GM12864 (cell line): ENCODE measurements at regions not wholly inside any gene's neighbourhood (a gene's known extent, or its start where the extent isn't known, plus 50 kb on each side); places are given as distances from the start of the nearest gene placed in this dataset.
"Not testable (repeated sequence)": the region's sequence is repeated elsewhere in the genome, so short reads cannot be mapped to it uniquely, and the experiment has no call there.

Experiments
- DNase-seq: peaks from one replicate; pipeline ENCODE4 v3.0.0-alpha.2; 2011; ENCODE audit warnings: low read depth
- H3K4me3 ChIP-seq: 2 replicates; pipeline ENCODE4 v1.5.1; 2011; ENCODE audit warnings: mild to moderate bottlenecking, low read depth, low read length, control low read depth
- TF ChIP-seq, protein P1 (sequence below): IDR thresholded peaks from 2 replicates; pipeline ENCODE4 v1.5.1; 2011; ENCODE audit warnings: low read depth, mild to moderate bottlenecking, moderate library complexity, low read length, control low read depth, inconsistent platforms; ENCODE audit errors: missing control alignments

DNA sequence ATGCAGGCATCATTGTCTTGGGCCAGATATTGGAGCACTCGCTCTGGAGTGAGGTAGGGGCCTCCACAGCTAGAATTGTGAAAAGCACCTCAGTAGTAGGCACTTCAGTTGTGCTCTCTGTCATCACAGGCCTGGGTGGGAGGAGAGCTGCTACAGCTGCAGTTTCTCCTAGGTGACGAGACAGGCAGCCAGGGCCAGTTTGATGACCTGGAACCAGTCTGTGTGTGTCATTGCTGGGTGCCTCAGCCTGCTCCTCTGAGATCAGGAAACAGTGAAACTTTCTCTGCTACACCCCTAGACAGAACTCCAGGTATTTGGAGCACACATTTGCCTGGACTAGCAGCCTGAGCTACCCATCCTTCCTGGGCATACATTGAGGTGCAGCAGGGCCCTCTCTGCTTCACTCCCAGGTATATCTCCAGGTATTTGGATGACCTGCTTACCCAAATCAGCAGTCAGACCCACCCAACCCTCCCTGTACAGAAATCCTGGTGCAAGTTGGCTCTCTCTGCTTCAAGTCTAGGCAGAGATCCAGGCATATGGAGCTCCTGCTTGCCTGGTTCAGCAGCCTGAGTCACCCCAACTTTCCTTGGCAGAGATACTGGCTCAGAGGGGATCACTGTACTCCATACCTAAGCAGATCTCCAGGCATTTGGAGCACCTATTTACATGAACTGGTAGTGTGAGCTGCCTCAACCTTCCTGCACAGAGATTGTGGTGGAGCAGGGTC lies 54.3 kb upstream of the SGO1 start:
- no peak overlapping the region for H3K4me3 ChIP-seq
- TF ChIP-seq, protein P1, sequence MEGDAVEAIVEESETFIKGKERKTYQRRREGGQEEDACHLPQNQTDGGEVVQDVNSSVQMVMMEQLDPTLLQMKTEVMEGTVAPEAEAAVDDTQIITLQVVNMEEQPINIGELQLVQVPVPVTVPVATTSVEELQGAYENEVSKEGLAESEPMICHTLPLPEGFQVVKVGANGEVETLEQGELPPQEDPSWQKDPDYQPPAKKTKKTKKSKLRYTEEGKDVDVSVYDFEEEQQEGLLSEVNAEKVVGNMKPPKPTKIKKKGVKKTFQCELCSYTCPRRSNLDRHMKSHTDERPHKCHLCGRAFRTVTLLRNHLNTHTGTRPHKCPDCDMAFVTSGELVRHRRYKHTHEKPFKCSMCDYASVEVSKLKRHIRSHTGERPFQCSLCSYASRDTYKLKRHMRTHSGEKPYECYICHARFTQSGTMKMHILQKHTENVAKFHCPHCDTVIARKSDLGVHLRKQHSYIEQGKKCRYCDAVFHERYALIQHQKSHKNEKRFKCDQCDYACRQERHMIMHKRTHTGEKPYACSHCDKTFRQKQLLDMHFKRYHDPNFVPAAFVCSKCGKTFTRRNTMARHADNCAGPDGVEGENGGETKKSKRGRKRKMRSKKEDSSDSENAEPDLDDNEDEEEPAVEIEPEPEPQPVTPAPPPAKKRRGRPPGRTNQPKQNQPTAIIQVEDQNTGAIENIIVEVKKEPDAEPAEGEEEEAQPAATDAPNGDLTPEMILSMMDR = no peak
- no peak for DNase-seq

DNA sequence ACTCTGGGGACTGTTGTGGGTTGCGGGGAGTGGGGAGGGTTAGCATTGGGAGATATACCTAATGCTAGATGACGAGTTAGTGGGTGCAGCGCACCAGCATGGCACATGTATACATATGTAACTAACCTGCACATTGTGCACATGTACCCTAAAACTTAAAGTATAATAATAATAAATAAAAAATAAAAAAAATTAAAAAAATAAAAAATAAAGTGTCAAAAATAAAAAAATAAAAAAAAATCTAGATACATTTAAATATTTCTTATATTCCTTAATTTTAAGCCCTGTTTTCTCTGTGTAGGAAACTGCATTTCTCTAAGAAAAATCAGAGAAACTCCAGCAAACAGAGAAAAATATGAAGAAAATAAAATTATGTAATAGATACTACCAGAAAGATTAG lies 52.2 kb upstream of the SGO1 start:
- not testable (repeated sequence) for DNase-seq, H3K4me3 ChIP-seq

DNA sequence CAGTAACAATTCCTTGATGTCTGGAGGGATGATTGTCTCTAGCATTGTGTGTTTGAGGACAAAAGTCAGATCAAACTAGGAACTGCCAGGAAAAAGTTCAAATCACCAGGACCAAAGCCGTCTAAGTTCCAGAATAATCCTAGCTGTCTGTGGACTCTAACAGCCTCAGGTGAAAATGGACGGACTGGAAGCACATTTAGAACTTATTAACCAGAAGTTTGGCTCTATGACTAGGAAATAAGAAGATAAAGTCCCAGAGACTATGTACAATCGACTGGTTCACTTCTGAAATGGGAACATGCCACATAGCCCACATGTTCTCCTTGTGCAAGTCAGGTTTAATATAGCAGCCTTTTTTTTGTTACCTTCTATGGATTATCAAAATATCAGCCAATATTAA lies 50.6 kb upstream of the SGO1 start:
- TF ChIP-seq, protein P1 = no peak
- no peak for DNase-seq
- no peak overlapping the region for H3K4me3 ChIP-seq
